BLaER1 treated with 17β-estradiol and CSF1 and Interleukin-3, amounts not matched to agents 10 nM and 100 nM (cell line): ENCODE measurements at regions not wholly inside any gene's neighbourhood (a gene's known extent, or its start where the extent isn't known, plus 50 kb on each side); places are given as distances from the start of the nearest gene placed in this dataset.

Experiments
- H3K27ac ChIP-seq, 11 experiments: shearing (Covaris generic); formaldehyde crosslinking; 2 replicates each; pipeline ENCODE4 v1.8.1; 2022
- H3K27me3 ChIP-seq, 11 experiments: shearing (Covaris generic); formaldehyde crosslinking; 2 replicates each; pipeline ENCODE4 v1.8.1; 2022
- H3K36me3 ChIP-seq, 11 experiments: shearing (Covaris generic); formaldehyde crosslinking; 2 replicates each; pipeline ENCODE4 v1.8.1; 2022
- H3K4me1 ChIP-seq, 10 experiments: shearing (Covaris generic); formaldehyde crosslinking; 2 replicates each; pipeline ENCODE4 v1.8.1; 2022
- H3K4me2 ChIP-seq, 11 experiments: shearing (Covaris generic); formaldehyde crosslinking; 2 replicates each; pipeline ENCODE4 v1.8.1; 2022
- H3K4me3 ChIP-seq, 10 experiments: shearing (Covaris generic); formaldehyde crosslinking; 2 replicates each; pipeline ENCODE4 v1.8.1; 2022
- H3K9ac ChIP-seq, 11 experiments: shearing (Covaris generic); formaldehyde crosslinking; 2 replicates each; pipeline ENCODE4 v1.8.1; 2022
- H3K9me3 ChIP-seq, 11 experiments: shearing (Covaris generic); formaldehyde crosslinking; replicated peaks in 1 of 11; 2 replicates each; pipeline ENCODE4 v1.8.1; 2022
- H4K20me1 ChIP-seq, 11 experiments: shearing (Covaris generic); formaldehyde crosslinking; 2 replicates each; pipeline ENCODE4 v1.8.1; 2022
- Cebpa-rat ChIP-seq, 11 experiments: shearing (Covaris generic); IDR thresholded peaks; 2 replicates each; pipeline ENCODE4 v1.8.1; 2022

DNA sequence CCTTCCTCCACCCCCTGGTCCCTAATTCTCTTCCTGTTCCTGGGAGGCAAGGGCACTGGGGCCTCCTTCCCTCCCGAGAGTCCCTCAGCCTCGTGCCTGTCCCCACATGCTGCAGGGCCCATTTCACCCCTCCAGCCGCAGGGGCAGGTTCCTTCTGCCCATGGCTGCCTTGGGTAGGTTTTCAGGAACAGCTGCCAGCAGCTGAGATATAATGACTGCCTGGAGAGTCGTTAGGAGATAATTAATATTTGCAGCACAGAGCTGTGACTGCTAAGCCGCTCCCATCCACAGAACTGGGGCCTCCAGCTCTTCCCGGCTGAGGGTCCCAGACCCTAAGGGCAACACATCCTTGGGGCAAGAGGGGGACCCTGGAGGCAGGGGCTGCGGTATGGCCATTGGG lies 211.9 kb upstream of the LHX5 start:
- H4K20me1 ChIP-seq, result no peaks in the 10 kb centered on the region
- no peaks in the 10 kb centered on the region for H3K4me1 ChIP-seq
- no peaks in the 10 kb centered on the region for H3K27me3 ChIP-seq
- no peak for TF ChIP-seq Cebpa-rat (IDR thresholded peaks at IDR 0.05)
- H3K4me2 ChIP-seq, result no peak overlapping the region
- H3K9me3 ChIP-seq, result no peaks in the 10 kb centered on the region
- H3K9ac ChIP-seq, result no peak overlapping the region
- no peak overlapping the region for H3K4me3 ChIP-seq
- H3K27ac ChIP-seq, result no peak overlapping the region
- H3K36me3 ChIP-seq, result no peaks in the 10 kb centered on the region

DNA sequence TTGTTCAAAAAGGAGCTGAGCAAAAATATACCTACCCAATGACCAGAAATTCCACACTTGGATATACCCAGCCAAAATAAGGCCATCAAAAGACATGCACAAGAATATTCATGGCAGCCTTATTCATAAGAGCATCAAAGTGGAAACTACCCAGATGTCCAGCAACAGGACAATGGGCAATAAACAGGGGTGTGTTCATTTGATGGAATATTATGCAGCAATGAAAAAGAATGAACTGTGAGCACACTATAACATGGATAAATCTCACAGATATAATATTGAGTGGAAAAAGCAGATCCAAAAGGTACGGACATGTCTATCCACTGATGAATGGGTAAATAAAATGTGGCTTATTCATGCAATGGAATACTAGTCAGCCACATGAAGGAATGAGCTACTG lies 209.2 kb upstream of the LHX5 start:
- TF ChIP-seq Cebpa-rat (IDR thresholded peaks at IDR 0.05), result no peak
- H3K9ac ChIP-seq, result no peak overlapping the region
- H4K20me1 ChIP-seq, result no peaks in the 10 kb centered on the region
- no peak overlapping the region for H3K4me2 ChIP-seq
- H3K9me3 ChIP-seq, result no peaks in the 10 kb centered on the region
- H3K36me3 ChIP-seq, result no peaks in the 10 kb centered on the region
- H3K27me3 ChIP-seq, result no peaks in the 10 kb centered on the region
- H3K4me3 ChIP-seq, result no peak overlapping the region
- no peak overlapping the region for H3K27ac ChIP-seq
- no peaks in the 10 kb centered on the region for H3K4me1 ChIP-seq

DNA sequence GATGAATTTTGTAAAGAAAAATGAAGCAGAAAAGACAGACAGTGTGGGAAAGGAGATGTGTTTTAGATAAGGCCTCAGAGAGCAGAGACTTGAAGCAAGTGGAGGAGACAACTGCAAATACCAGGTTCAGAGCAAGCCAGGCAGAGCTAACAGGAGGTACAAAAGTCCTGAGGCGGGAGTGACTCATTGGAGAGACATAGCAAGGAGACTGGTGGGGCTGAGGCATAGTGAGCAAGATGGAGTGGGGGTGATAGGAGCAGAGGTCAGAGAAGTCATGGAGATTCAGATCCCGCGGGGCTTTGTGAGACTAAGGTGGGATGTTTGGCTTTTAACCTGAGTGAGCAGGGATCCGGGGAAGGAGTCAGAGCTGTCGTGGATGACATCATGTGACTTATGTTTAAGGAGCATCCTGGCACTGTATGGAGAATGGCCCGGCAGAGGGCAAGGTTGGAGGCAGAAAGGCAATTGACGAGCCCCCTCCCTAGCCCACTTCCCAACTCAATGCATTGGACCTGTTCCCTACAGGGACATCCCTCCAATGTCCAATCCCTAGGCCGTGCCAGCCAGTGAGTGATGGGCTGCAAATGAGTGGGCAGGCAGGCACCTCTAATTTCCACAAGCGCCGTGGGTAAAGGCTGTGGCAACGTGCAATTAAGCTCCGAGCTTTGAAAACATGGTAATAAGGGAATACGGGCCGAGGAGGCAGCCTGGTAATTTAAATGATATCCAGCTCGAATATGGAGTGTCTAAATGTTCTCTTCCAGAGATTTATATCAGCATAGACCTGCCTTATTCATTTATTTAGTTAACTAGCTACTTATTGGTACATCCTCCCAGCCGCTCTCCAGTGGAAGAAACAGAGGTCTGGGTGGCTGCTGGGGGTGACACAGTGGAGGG lies 206.8 kb upstream of the LHX5 start:
- H3K27me3 ChIP-seq, result no peaks in the 10 kb centered on the region
- TF ChIP-seq Cebpa-rat (IDR thresholded peaks at IDR 0.05), result no peak

DNA sequence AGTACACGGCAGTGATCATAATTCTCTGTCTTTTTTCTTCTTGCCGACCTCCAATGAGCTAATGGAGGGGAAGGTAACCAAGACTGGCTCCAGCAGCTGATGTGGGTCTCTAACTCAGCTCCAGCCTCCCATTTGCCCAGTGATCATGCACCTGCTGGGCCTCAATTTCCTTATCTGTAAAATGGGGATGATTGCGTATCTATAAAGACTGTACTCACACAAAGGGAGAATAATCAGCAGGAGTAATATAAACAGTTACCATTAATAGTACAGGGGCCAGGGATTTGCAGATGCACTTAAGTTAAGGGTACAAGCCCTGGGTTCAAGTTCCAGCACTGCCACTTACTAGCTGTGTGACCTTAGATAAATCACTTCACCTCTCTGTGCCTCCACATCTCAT lies 204.9 kb upstream of the LHX5 start:
- no peak for TF ChIP-seq Cebpa-rat (IDR thresholded peaks at IDR 0.05)
- Histone ChIP-seq H4K20me1 (no peaks in the 10 kb centered on the region), H3K4me2 (no peak overlapping the region), H3K27me3 (no peaks in the 10 kb centered on the region), H3K4me3 (no peak overlapping the region), H3K27ac (no peak overlapping the region), H3K9me3 (no peaks in the 10 kb centered on the region), H3K36me3 (no peaks in the 10 kb centered on the region), H3K9ac (no peak overlapping the region), H3K4me1 (peaks cover 0 to 4% (median 0%) of the 10 kb centered on the region in 10 experiments; a peak in 2 of 20 replicates)

More for the DNA sequence above, 206.8 kb upstream of the LHX5 start:
- Histone ChIP-seq H3K4me1 (peaks cover 0 to 4% (median 0%) of the 10 kb centered on the region in 10 experiments; a peak in 2 of 20 replicates), H3K9me3 (no peaks in the 10 kb centered on the region), H4K20me1 (no peaks in the 10 kb centered on the region), H3K9ac (no peak overlapping the region), H3K36me3 (no peaks in the 10 kb centered on the region), H3K27ac (no peak overlapping the region), H3K4me2 (no peak overlapping the region), H3K4me3 (no peak overlapping the region)

DNA sequence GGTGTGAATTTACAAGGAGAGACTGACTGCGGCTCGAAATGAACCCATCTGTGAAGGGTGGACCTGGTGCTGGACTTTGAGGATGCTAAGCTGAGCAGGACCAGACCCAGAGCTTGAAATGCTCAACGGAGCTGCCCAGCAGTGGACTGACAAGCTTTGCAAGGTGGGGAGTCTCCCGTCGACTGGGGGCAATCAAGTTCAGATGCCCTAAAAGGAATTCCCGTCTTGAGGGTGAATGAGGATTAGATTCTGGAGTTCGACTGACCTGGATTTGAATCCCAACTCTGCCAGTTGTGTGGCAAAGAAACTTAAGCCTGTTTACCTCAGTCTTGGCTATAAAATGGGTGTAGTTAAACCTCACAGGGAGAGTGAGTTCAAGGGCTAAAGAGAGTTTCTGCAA lies 204.4 kb upstream of the LHX5 start:
- no peaks in the 10 kb centered on the region for H4K20me1 ChIP-seq
- no peaks in the 10 kb centered on the region for H3K9me3 ChIP-seq
- H3K4me2 ChIP-seq, result no peak overlapping the region
- no peak overlapping the region for H3K27ac ChIP-seq
- no peak overlapping the region for H3K9ac ChIP-seq
- H3K36me3 ChIP-seq, result no peaks in the 10 kb centered on the region
- H3K27me3 ChIP-seq, result no peaks in the 10 kb centered on the region
- H3K4me3 ChIP-seq, result no peak overlapping the region
- no peak for TF ChIP-seq Cebpa-rat (IDR thresholded peaks at IDR 0.05)
- peaks cover 0 to 4% (median 0%) of the 10 kb centered on the region in 10 experiments; a peak in 2 of 20 replicates for H3K4me1 ChIP-seq

DNA sequence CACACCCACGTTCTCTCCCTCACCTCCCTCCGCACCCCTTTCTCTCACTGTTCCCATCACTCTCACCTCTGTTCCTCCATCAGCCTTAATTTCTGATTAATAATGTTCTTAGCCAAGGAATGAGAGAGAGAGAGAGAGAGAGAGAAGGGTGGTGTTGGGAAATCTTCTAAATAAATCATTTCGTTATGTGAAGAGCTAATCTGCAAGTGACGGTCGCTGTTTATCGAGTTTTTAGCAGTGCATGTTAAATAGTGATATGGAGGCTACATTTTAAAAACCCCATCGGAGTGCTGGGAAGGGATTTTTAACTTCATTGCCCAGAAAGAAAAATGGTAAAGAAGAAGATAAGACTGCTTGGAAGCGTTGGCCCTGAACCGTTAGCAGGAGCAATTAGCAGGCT lies 203.3 kb upstream of the LHX5 start:
- Histone ChIP-seq H3K9me3 (no peaks in the 10 kb centered on the region), H3K36me3 (no peaks in the 10 kb centered on the region), H4K20me1 (no peaks in the 10 kb centered on the region), H3K4me3 (no peak overlapping the region), H3K4me2 (no peak overlapping the region), H3K27me3 (peaks cover 0 to 10% (median 6%) of the 10 kb centered on the region in 11 experiments; a peak in 8 of 22 replicates), H3K9ac (no peak overlapping the region), H3K4me1 (peaks cover 0 to 4% (median 0%) of the 10 kb centered on the region in 10 experiments; a peak in 2 of 20 replicates), H3K27ac (no peak overlapping the region)
- TF ChIP-seq Cebpa-rat (IDR thresholded peaks at IDR 0.05), result no peak

DNA sequence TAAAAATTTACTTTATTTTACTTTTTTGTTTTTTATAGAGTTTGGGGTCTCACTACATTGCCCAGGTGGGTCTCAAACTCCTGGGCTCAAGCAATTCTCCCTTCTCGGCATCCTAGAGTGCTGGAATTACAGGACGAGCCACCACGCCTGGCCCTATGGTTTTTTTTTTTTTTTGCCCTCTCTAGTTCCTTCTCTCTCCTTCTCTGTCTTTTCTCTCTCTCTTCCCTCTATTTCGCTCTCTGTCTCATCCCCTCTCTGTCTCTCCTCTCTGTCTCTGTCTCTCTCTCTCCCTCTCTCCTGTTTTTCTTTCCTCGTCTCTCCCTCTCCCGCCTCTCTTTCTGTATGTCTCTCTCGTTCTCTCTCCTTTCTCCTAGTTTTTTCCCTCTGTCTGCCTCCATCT lies 202.6 kb upstream of the LHX5 start:
- TF ChIP-seq Cebpa-rat (IDR thresholded peaks at IDR 0.05), result no peak
- Histone ChIP-seq H3K4me1 (peaks cover 0 to 4% (median 0%) of the 10 kb centered on the region in 10 experiments; a peak in 2 of 20 replicates), H4K20me1 (no peaks in the 10 kb centered on the region), H3K9me3 (no peaks in the 10 kb centered on the region), H3K36me3 (no peaks in the 10 kb centered on the region), H3K4me3 (no peak overlapping the region), H3K27me3 (peaks cover 0 to 17% (median 12%) of the 10 kb centered on the region in 11 experiments; a peak in 13 of 22 replicates), H3K4me2 (no peak overlapping the region), H3K9ac (no peak overlapping the region), H3K27ac (no peak overlapping the region)

DNA sequence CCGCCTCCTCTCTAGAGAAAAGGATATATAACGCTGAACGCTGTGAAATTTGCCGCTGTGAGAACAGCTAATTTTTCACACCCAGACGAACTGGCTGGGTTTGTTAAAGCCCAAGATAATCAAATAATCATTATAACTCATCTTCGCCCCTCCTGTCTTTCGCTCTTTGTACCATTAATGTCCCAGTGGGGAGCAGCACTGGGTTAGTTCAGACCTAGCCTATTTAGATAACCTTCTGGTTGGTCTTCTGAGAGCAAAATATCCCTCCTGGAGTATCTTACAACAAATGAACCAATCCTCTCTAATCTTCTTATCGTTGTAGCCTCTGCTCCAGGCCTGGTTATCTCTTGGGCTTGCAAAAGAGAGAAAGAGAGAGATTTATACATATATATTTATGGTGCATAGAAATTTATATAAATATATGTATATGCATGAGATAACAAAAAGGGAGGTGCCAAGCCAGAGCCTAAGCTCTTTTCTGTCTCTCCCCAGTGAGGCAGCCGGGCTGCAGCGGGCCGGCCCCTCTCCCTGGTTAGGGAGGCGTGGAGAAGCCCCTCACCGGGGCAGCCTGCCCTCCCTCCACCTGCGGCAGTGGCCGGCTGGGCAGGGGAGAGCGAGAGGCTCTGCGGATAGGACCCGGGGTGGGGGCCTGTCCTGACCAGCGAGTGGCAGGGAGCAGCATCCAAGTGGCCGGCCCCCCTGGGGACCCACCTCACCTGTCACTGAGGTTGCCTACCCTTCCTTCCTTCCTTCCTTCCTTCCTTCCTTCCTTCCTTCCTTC lies 202.0 kb upstream of the LHX5 start:
- peak overlapping the region in 1 of 11 experiments; percentile 18; a peak in 1 of 22 replicates for H3K4me2 ChIP-seq
- no peak overlapping the region for H3K9ac ChIP-seq
- TF ChIP-seq Cebpa-rat (IDR thresholded peaks at IDR 0.05), result no peak
- peaks cover 0 to 4% (median 0%) of the 10 kb centered on the region in 10 experiments; a peak in 2 of 20 replicates for H3K4me1 ChIP-seq
- no peak overlapping the region for H3K27ac ChIP-seq
- no peak overlapping the region for H3K4me3 ChIP-seq
- H4K20me1 ChIP-seq, result no peaks in the 10 kb centered on the region
- H3K36me3 ChIP-seq, result no peaks in the 10 kb centered on the region
- H3K9me3 ChIP-seq, result no peaks in the 10 kb centered on the region
- peaks cover 0 to 17% (median 12%) of the 10 kb centered on the region in 11 experiments; a peak in 13 of 22 replicates for H3K27me3 ChIP-seq

DNA sequence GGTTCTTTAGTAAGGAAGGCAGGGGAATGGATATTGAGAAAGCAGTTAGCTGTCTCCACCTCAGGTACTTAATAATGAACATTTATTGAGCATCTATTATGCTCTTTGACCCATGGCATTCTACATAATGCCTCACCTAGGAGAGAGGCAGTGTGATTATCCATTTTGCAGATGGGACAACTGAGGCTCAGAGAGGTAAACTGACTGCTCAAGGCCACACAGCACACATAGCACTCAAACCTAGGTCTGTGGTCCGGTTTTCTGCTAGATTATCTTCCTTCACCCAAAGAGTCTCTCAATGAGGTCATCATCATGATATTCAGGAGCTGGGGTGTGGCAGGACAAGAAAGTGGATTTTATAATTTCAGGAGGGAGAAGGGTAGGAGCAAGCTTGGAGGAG lies 199.1 kb upstream of the LHX5 start:
- Histone ChIP-seq H3K9ac (no peak overlapping the region), H3K4me2 (no peak overlapping the region), H3K36me3 (no peaks in the 10 kb centered on the region), H3K4me3 (no peak overlapping the region), H4K20me1 (no peaks in the 10 kb centered on the region), H3K27ac (no peak overlapping the region), H3K27me3 (peaks cover 0 to 22% (median 12%) of the 10 kb centered on the region in 11 experiments; a peak in 13 of 22 replicates), H3K9me3 (no peaks in the 10 kb centered on the region), H3K4me1 (peaks cover 0 to 4% (median 0%) of the 10 kb centered on the region in 10 experiments; a peak in 2 of 20 replicates)
- TF ChIP-seq Cebpa-rat (IDR thresholded peaks at IDR 0.05), result no peak
